Hepatocyte (in vitro differentiated cells): ENCODE measurements at regions not wholly inside any gene's neighbourhood (a gene's known extent, or its start where the extent isn't known, plus 50 kb on each side); places are given as distances from the start of the nearest gene placed in this dataset.

Experiments used
- EZH2phosphoT487 ChIP-seq: fragments of 200-600 bp; sonication (generic); IDR thresholded peaks from one replicate; pipeline ENCODE4 v1.6.1; 2018; ENCODE audit warnings: antibody characterized with exemption, mild to moderate bottlenecking, low read depth, moderate library complexity; ENCODE audit not compliant: unreplicated experiment, severe bottlenecking
- TF ChIP-seq, protein P1 (sequence below): fragments of 200-600 bp; sonication (generic); IDR thresholded peaks from 2 replicates; pipeline ENCODE4 v1.5.1; 2016; ENCODE audit warnings: antibody characterized with exemption, mild to moderate bottlenecking; ENCODE audit not compliant: poor library complexity

GRCh38 chr10:113434950-113435349, 117.9 kb upstream of the HABP2 start:
- TF ChIP-seq EZH2phosphoT487: no peak
- TF ChIP-seq, protein P1, sequence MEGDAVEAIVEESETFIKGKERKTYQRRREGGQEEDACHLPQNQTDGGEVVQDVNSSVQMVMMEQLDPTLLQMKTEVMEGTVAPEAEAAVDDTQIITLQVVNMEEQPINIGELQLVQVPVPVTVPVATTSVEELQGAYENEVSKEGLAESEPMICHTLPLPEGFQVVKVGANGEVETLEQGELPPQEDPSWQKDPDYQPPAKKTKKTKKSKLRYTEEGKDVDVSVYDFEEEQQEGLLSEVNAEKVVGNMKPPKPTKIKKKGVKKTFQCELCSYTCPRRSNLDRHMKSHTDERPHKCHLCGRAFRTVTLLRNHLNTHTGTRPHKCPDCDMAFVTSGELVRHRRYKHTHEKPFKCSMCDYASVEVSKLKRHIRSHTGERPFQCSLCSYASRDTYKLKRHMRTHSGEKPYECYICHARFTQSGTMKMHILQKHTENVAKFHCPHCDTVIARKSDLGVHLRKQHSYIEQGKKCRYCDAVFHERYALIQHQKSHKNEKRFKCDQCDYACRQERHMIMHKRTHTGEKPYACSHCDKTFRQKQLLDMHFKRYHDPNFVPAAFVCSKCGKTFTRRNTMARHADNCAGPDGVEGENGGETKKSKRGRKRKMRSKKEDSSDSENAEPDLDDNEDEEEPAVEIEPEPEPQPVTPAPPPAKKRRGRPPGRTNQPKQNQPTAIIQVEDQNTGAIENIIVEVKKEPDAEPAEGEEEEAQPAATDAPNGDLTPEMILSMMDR: no peak
